SH-SY5Y (cell line): ENCODE measurements at regions not wholly inside any gene's neighbourhood (a gene's known extent, or its start where the extent isn't known, plus 50 kb on each side); places are given as distances from the start of the nearest gene placed in this dataset.
A peak's percentile ranks its signal among the peaks of the same experiment; 100 is the strongest.

Experiments
- GATA2 ChIP-seq: IDR thresholded peaks from 2 replicates; pipeline ENCODE4 v1.6.1; 2011; ENCODE audit warnings: mild to moderate bottlenecking, low read depth, low read length
- GATA3 ChIP-seq: IDR thresholded peaks from 2 replicates; pipeline ENCODE4 v1.6.1; 2011; ENCODE audit warnings: low read depth, mild to moderate bottlenecking, low read length, moderate library complexity

- peak; percentile 83 for TF ChIP-seq GATA2
- TF ChIP-seq GATA3: peak; percentile 76
Measured at GRCh38 chr10:21065621-21066248, 168.6 kb upstream of the NEBL start.

GRCh38 chr10:21061982-21062381 is 164.9 kb upstream of the NEBL start:
- no peak for TF ChIP-seq GATA3
- no peak for TF ChIP-seq GATA2

GRCh38 chr10:21061184-21061583 is 164.1 kb upstream of the NEBL start:
- TF ChIP-seq GATA3 (no peak), GATA2 (no peak)

- TF ChIP-seq GATA3 (no peak), GATA2 (no peak)
Measured at GRCh38 chr10:21060626-21061025, 163.5 kb upstream of the NEBL start.

- no peak for TF ChIP-seq GATA3
- TF ChIP-seq GATA2: no peak
Measured at GRCh38 chr10:21057989-21058388, 160.9 kb upstream of the NEBL start.

GRCh38 chr10:21057436-21057835 is 160.3 kb upstream of the NEBL start:
- TF ChIP-seq GATA2: no peak

GRCh38 chr10:21056461-21056860 is 159.3 kb upstream of the NEBL start:
- no peak for TF ChIP-seq GATA2
- no peak for TF ChIP-seq GATA3

GRCh38 chr10:21055339-21056135 is 158.4 kb upstream of the NEBL start:
- no peak for TF ChIP-seq GATA3
- no peak for TF ChIP-seq GATA2

- no peak for TF ChIP-seq GATA2
- TF ChIP-seq GATA3: no peak
Measured at GRCh38 chr10:21053953-21054690, 157.0 kb upstream of the NEBL start.

GRCh38 chr10:21052709-21053104 is 155.6 kb upstream of the NEBL start:
- no peak for TF ChIP-seq GATA2
- no peak for TF ChIP-seq GATA3

- TF ChIP-seq GATA3: no peak
- TF ChIP-seq GATA2: no peak
Measured at GRCh38 chr10:21052072-21052708, 155.1 kb upstream of the NEBL start.

- no peak for TF ChIP-seq GATA2
- TF ChIP-seq GATA3: no peak
Measured at GRCh38 chr10:21049482-21049881, 152.4 kb upstream of the NEBL start.

GRCh38 chr10:21048068-21048467 is 151.0 kb upstream of the NEBL start:
- TF ChIP-seq GATA3 (no peak), GATA2 (no peak)

- TF ChIP-seq GATA2 (no peak), GATA3 (no peak)
Measured at GRCh38 chr10:21047511-21047910, 150.4 kb upstream of the NEBL start.
